HG03469 (cell line): ENCODE measurements at regions not wholly inside any gene's neighbourhood (a gene's known extent, or its start where the extent isn't known, plus 50 kb on each side); places are given as distances from the start of the nearest gene placed in this dataset.

Source experiments
- ATAC-seq: cut with Tn5 transposase; IDR thresholded peaks from one replicate; pipeline ENCODE4 v1.9.1; 2021; ENCODE audit warnings: mild to moderate bottlenecking, moderate library complexity, moderate number of reproducible peaks; ENCODE audit not compliant: unreplicated experiment

DNA sequence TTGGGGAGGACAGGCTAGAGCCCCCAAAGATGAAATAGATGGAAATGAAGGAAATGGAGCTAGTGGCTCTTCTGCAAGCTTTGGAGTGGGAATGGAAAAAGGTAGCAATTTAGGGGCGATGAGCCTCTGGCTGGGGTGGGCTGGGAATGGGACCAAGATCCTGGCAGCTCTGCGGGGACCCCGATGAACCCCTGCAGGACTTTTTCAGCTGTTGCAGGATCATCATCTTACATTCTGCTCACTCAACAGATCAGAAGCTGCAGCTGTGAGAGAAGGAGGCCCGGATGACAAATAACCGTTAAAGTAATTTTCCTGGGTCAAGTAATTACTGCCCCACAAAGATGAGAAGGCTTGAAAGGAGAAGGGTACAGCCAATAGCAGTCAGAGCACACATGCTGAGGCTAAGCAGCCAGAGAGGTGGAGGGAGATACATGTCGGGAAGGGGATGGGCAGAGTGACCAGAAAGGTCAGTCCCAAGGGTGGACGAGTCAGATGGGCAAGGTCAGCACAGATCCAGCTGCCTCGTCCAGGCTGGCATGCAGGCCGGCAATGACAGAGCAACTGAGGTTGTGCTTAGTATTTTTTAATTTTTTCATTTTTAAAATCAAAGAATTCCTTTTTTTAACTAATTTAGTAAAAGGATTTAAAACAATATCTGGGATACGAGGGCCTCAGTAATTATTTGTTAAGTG is 245.0 kb upstream of the RAB6C start:
- no peak for ATAC-seq

GRCh38 chr2:129735576-129735975 is 243.9 kb upstream of the RAB6C start:
- no peak for ATAC-seq

GRCh38 chr2:129737660-129738527 is 241.6 kb upstream of the RAB6C start:
- ATAC-seq, result no peak

DNA sequence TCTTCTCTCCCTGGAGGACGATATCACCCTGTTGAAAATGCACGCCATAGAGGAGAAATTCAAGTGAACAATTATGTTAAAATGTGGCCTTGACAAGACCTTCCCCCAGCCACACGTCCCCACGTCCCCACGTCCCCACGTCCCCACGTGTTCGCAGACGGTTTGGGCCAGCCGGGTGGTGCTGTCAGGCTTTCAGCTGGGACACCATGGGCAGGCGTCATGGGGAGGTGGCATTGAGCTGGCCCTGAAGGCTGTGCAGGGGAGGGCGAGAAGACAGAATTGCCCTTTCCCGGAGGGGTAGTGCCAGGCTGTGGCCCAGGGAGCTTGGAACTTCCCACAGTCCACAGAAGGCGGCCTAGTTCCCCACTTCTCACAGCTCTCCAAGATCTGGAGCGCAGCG is 240.7 kb upstream of the RAB6C start:
- ATAC-seq, result no peak

DNA sequence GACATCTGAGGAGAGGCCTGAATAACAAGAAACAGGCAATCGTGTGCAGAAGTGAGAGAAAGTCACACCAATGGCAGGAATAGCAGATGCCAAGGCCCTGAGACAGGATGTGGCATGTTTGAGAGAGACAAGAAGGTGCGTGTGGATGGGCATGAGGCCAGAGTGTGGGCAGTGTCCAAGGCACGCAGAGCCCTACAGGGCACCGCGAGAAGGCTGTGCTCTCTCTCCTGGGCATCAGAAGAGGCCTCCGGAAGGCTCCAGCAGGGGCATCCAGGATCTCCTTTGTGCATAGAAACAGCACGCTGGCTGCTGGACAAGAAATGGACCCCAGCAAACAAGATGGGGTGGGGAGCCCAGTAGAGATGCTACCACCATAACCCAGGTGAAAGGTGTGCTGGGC is 239.0 kb upstream of the RAB6C start:
- ATAC-seq, result no peak

DNA sequence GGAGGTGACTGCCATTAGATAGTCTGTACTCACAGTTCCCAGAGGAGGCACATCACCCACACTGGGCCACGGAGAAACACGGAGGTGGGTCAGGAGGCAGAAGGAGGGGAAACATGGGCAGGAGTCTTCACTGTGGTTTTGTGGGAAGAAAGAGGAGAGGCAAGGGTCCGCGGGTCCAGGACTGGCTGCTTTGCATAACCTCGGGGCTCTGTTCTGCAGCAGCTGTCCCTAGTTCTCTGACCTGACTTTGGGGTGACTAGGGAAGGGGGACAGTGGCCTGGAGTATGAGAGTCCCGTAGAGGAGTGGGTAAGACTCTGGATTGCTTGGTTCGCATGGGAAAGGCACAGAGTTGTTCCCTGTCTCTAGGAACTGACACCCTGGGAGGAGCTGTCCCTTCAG is 238.3 kb upstream of the RAB6C start:
- no peak for ATAC-seq

GRCh38 chr2:129741623-129742022 is 237.8 kb upstream of the RAB6C start:
- no peak for ATAC-seq

GRCh38 chr2:129742415-129743180 is 236.9 kb upstream of the RAB6C start:
- ATAC-seq, result no peak

DNA sequence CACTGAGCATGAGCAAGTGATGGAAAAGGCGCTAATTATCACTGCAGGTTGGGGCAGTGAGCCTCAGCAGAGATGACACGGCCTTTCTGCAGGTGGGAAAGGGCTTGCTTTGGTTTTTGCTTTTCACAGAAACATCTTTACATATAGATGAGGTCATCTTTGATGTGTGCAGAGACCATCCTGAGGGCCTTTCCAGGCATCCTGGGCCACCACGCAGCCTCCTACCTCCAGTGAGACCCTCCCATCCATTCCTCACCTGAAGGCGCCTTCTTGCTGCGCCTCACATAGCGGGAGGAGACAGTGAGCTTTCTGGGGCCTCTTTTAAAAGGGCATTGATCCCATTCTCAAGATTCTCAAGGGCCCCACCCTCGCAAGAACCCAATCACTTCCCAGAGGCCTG is 235.3 kb upstream of the RAB6C start:
- ATAC-seq, result no peak

- ATAC-seq, result no peak
These were observed 234.8 kb upstream of the RAB6C start for GRCh38 chr2:129744649-129745048.

DNA sequence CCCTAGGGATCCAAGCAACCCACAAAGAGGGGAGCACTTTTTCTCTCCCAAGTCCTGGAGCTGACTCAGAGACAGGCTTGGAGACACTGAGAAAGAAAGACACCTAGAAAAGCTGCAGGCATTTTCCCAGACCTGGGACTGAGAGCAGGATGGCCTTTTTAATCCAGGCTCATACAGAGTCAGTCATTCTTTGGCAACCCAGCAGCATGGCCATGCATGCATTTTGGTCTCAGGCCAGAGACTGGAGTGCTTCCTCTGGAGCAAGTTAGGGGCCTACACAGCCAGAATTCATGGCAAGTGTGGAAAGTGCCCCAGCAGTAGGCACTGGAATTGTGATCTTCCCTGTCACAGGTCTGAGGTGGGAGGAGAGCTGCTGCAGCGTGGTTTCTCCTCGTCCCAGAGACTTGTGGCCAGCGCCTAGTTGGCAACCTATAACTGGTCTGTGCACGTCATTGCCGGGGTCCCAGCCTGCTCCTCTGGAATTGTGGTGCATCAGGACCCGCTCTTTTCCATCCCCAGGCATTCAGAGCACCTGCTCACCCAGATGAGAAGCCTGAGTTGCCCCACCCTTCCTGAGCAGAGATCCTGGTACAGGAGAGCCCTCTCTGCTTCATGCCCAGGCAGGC is 231.9 kb upstream of the RAB6C start:
- ATAC-seq, result no peak

DNA sequence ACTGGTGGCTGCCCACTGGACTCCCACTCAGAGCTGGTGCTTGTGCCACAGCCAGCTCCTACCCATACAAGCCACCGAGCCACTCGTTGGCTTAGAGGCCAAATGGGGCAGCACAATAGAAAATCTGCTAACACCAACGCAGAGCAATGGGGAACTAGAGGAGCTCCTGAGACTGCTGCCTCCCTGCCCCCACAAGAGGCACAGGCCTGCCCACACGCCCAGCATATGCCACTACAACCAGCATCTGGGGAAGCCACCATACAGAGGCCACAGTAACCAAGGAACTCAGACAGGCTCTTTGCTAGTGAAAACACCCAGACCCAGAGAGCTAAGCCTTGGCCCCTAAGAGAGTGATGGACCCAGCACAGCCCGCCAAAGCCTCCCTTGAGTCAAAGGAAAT is 231.2 kb upstream of the RAB6C start:
- no peak for ATAC-seq

GRCh38 chr2:129748653-129749052 is 230.8 kb upstream of the RAB6C start:
- ATAC-seq, result no peak

DNA sequence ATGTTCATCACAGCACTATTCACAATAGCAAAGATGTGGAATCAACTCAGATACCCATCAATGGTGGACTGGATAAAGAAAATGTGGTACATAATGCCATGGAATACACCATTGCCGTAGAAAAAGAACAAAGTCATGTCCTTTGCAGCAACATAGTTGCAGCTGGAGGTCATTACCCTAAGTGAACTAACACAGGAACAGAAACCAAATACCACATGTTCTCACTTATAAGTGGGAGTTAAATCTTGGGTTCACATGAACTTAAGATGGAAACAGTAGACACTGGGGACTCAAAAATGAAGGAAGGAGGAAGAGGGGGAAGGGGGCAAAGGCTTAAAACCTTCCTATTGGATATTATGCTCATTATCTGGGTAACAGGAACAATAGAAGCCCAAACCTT is 228.1 kb upstream of the RAB6C start:
- ATAC-seq, result no peak

- ATAC-seq, result no peak
These were observed 227.3 kb upstream of the RAB6C start for GRCh38 chr2:129752176-129752575.

GRCh38 chr2:129752686-129753085 is 226.8 kb upstream of the RAB6C start:
- ATAC-seq, result no peak

GRCh38 chr2:129753261-129753660 is 226.2 kb upstream of the RAB6C start:
- no peak for ATAC-seq

GRCh38 chr2:129754421-129754820 is 225.0 kb upstream of the RAB6C start:
- ATAC-seq, result no peak

GRCh38 chr2:129754831-129755230 is 224.6 kb upstream of the RAB6C start:
- ATAC-seq, result no peak

DNA sequence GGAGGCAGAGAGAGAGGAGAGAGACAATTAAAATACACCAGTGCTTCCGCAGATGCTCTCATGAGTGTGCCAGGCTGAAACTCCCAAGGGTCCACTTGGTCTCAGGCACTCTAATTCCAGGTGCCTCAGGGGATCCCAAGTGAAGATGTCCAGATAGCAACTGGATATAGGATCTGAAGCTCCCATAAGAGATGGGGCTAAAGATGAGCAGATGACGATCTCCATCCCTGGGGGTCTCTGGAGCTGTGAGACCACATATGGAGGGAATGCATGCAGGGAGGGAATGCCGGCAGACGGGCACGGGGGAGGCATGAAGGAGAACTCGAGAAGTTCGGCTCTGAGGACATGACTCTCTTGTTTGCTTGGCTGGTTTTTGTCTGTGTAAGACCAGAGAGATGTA is 223.7 kb upstream of the RAB6C start:
- ATAC-seq, result no peak

GRCh38 chr2:129756276-129756675 is 223.2 kb upstream of the RAB6C start:
- ATAC-seq, result no peak
